ENCODE measurements at regions not wholly inside any gene's neighbourhood (a gene's known extent, or its start where the extent isn't known, plus 50 kb on each side); places are given as distances from the start of the nearest gene placed in this dataset.

- TF ChIP-seq CTCF (tag by site-specific recombination; IDR thresholded peaks at IDR 0.05) (no peak), ZNF292 (tag by site-specific recombination; IDR thresholded peaks at IDR 0.05; ENCODE audit: borderline replicate concordance, low read depth) (no peak), ZNF121 (tag by site-specific recombination; IDR thresholded peaks at IDR 0.05) (no peak), KLF1 (tag by site-specific recombination; IDR thresholded peaks at IDR 0.05) (no peak), ZNF707 (tag by site-specific recombination; IDR thresholded peaks at IDR 0.05) (no peak), ZBTB49 (tag by site-specific recombination; IDR thresholded peaks at IDR 0.05; ENCODE audit: low read depth) (no peak), ZNF548 (tag by site-specific recombination; IDR thresholded peaks at IDR 0.05) (no peak), ZNF350 (tag by site-specific recombination; IDR thresholded peaks at IDR 0.05) (no peak)
These were observed 355.3 kb upstream of the IGFBP7 start for GRCh38 chr4:57465321-57466056.
